NT2/D1 (cell line): ENCODE measurements at regions not wholly inside any gene's neighbourhood (a gene's known extent, or its start where the extent isn't known, plus 50 kb on each side); places are given as distances from the start of the nearest gene placed in this dataset.

Source experiments
- SUZ12 ChIP-seq: IDR thresholded peaks from 2 replicates; pipeline ENCODE4 v1.6.1; 2011; ENCODE audit not compliant: insufficient read length, insufficient read depth; ENCODE audit errors: extremely low read depth
- YY1 ChIP-seq: IDR thresholded peaks from 2 replicates; pipeline ENCODE4 v1.6.1; 2011; ENCODE audit not compliant: insufficient read length, insufficient read depth
- ZNF274 ChIP-seq: IDR thresholded peaks from 2 replicates; pipeline ENCODE4 v1.6.1; 2011; ENCODE audit warnings: mild to moderate bottlenecking, low read depth, low read length

- TF ChIP-seq ZNF274, result no peak
- no peak for TF ChIP-seq YY1
- no peak for TF ChIP-seq SUZ12
Observed at GRCh38 chr20:4610871-4611270, 75.4 kb upstream of the PRNP start.
